ENCODE measurements at regions not wholly inside any gene's neighbourhood (a gene's known extent, or its start where the extent isn't known, plus 50 kb on each side); places are given as distances from the start of the nearest gene placed in this dataset.

DNA sequence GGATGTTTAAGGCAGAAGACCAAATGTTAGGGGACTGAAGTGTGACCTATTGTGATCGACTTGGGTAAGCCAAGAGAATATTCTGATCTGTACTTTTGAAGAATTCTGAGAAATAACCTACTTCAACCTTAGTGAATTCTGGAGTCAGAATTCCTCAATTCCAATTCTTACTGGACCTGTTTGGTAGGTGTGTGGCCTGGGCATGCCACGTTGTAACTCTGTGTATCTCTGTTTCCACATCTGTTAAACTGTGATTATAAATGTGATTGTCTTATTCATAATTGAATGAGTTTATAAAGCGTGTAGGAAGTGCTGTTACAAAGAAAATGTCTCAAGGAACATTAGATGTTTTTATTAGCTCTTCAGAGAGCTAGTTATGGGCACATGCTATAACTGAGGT, 64.5 kb downstream of the TUSC1 start:
- FAIRE-seq (no peak), DNase-seq (ENCODE audit: insufficient read length, low spot score) (no peak)

DNA sequence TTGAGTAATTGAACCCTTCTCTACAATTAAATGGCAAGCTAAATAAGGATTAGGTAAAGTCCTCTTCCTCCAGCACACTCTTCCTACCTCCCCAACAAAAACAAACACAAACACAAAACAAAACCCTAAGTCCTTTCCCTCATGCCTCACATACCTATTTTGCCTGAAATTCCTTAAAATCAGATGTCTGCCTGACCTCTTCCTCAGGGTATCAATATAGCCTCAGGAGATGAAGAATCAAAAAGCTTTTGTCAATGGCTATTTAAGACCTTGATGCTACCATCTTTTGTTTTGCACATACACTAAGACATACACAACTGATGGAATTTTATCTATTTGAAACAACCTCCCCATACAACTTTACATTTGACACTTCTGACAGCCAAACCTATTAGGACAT, 75.1 kb downstream of the TUSC1 start:
- DNase-seq (ENCODE audit: insufficient read length, low spot score), result no peak
- no peak for FAIRE-seq

DNA sequence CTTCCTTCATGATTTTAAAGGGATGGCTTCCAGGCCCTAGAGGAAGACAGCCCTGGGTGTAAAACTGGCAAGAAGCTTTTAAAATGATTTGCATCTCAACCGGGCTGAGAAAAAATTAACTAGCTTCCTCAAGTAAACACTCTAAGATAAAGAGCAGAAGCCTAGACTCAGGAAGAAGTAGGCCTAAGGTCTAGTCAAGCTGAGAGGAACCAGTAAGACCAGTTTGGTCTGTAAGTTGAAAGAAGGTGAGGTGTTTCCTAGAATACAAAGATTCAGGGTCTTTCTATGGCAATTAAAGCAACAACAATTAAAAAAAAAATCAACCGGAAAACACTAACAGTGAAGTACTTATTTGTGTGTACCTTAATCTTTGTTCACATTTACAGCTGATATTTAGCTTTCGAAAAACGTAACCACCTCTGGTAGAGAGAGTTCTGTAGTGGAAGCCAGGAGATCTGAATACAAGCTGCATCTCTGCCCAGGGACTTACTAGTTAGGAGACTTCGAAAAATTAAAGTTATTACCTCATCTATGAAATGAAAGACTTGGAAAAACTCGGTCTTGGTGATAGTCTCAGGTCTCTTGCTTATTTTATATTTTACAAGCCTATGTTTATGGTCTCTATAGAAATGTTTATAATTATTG, 75.7 kb downstream of the TUSC1 start:
- DNase-seq (ENCODE audit: insufficient read length, low spot score), result no peak
- FAIRE-seq, result no peak

DNA sequence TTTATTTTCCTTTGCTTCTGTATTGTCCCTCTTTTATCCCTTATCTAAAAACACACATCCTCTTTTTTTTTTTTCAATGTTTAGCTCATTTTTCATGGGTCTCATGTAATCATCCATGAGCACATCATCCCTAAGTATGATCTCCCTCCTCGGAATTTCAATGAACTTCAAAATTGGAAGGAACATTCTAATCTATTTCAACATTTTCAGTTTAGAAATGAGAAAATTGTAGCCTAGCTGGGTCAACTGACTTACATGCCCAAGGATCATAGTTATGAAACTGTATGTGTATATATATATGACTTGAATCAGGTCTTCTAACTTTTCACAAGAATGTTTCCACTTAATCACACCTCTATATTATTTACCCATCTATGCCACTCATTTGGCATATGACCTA, 77.7 kb downstream of the TUSC1 start:
- no peak for FAIRE-seq
- DNase-seq (ENCODE audit: insufficient read length, low spot score), result no peak

DNA sequence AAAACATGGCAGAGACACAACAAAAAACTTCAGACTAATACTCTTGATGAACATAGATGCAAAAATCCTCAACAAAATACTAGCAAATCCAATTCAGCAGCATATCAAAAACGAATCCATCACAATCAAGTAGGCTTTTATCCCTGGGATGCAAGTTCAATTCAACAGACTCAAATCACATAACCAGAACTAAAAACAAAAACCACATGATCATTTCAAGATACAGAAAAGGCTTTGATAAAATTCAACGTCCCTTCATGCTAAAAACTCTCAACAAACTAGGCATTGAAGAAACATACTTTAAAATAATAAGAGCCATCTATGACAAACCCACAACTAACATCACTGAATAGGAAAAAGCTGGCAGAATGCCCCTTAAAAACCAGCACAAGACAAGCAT, 93.6 kb downstream of the TUSC1 start:
- FAIRE-seq, result no peak
- DNase-seq (ENCODE audit: insufficient read length, low spot score), result no peak

DNA sequence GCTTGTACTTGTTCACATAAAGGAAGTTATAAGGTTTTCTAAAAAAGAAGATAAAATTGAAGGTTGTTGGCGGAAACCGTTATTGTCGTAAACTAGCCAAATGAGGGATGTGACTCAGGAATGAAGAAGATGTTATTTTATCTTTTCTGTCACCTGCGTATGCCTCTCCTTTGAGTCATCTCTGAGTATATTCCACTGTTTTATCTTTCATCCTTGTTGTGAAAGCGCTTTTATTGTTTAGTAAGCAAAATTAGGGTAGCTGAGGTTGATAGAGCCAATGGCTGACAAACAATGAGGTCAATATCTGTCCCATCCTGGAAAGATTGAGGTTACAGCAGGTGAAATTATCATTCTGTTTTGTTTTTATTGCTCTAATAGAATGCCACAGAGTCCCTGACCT, 105.0 kb downstream of the TUSC1 start:
- DNase-seq (ENCODE audit: insufficient read length, low spot score) (no peak), FAIRE-seq (no peak)

DNA sequence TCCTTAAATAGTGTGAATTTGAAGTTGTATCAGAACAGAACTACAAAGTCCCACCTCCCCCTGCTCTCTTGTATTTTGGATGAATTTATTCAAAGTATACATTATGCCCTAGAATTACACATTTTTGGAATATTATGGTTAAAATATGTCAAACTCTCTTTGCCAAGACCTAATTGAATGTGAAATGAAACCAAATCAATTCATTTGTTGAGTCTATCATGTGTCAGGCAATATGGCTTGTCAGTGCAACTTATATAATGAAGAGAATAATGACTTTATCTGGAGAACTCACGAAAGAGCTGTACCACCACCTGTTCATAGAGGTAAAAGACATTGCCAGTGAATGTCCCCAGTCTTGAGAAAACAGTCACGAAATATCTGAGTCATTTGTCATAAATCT, 106.8 kb downstream of the TUSC1 start:
- no peak for DNase-seq (ENCODE audit: insufficient read length, low spot score)
- no peak for FAIRE-seq

DNA sequence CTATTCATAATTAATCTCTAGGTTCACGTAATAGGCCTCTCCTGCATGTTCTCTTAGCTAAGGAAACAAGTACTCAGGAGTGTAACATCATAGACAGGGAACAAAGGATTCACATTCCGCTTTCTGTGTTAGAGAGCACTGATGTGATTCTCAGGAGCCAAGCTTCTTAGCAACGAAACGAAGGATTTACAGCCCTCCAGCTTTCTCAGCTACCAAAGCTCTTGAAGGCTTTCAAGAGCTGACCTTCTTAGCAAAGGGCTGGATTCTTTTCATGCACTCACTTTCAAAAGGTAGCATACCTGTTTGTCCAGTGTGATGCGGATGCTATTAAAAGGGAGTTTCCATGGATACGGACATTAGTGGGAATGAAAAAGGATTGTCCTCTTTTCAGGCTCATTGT, 107.4 kb downstream of the TUSC1 start:
- FAIRE-seq (no peak), DNase-seq (ENCODE audit: insufficient read length, low spot score) (no peak)

DNA sequence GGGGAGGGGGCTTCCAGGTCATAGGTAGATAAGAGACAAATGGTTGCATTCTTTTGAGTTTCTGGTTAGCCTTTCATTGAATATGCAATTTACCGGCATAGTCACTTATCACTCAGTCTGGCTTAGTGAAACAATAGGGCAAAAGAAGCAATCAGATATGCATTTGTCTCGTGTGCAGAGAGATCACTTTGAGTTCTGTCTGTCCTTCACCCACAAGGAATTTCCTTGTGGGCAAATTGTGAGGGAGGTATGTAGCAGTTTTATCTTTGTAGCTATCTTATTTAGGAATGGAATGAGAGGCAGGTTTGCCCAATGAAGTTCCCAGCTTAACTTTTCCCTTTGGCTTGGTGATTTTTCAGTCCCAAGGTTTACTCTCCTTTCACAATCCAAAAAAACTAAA, 116.1 kb downstream of the TUSC1 start:
- DNase-seq (ENCODE audit: insufficient read length, low spot score), result no peak
- FAIRE-seq, result no peak

DNA sequence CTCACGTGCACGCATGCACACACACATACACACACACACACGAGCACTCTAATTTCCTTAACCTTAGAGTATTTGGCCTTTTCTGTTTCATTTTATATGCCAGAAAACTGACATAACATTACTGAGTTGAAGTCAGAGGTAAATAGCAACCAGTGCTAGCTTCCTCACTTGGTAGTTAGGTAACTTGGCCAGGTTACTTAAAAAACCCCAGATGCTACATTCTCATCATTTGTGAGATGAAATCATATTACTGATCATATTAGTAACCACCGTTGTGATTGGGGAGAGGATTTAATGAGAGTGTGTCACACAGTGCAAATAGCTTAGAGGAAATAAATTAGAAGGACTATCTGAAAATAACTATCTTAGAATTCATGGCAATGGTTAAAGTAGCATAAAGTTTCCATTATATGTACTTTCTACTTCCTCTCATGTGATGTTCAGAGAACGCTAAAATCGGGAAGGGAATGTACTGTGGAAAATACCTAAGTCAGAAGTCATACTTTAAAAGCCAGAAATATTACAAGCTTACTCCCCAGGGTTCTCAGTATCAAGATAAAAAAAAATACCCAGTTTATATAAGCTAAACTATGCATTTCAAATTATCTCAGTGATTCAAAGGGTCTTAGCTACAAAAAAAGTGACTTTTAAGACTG, 120.5 kb downstream of the TUSC1 start:
- no peak for DNase-seq (ENCODE audit: insufficient read length, low spot score)
- FAIRE-seq, result no peak

DNA sequence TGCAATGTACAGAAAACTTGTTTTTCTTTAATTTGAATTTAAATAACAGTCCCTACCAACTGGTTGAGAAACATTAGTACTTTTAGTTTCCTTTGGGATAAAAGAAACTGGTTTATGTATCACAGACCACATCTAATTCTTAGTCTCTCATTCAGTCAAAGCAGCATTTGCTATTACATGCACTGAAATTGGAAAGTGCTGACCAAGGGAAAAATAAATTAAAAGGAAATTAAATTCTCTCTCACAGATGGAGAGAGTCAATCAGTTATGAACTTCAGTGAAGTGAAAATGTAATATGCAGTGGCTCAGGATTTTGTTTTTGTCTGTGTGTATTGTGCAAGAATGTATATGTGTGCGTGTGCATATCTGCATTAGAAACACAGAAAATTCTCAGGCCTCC, 121.7 kb downstream of the TUSC1 start:
- FAIRE-seq (no peak), DNase-seq (ENCODE audit: insufficient read length, low spot score) (no peak)

DNA sequence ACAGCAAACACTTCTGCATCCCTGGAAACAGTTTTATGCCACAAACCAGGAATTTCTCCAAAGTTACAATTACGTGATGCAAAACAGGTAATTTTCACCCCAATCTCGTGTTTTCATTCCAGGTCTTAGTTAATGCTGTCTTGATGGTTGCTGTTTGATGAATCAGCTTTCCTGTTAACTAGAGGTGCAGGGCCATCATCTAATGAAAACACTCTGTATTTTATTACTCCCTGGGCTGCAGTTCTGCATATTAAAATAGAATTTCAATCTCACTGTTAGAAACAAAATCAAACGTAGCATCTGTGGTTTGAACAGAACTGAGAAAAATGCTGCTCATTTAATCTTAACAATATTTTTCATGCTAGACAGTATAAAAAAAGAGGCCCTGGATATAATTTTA, 129.4 kb downstream of the TUSC1 start:
- DNase-seq (ENCODE audit: insufficient read length, low spot score) (no peak), FAIRE-seq (no peak)

DNA sequence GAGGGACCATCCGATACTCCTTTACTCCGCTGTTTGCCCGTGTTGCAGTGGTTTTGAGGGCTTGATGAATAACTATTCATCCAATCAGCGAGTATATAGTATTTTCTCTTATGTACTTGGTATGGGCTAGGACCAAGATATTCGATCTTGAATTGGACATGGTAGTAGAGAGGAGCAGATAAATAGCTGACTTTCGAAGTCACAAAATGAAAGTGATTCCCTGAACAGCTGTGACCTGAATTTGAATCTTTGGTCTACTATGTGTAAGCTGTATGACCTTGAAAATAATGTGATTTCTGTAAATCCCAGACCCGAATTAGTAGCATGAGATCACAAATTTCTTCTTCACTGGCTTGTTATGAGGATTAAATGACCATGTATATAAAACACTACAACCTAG, 134.4 kb downstream of the TUSC1 start:
- FAIRE-seq, result no peak
- no peak for DNase-seq (ENCODE audit: insufficient read length, low spot score)

DNA sequence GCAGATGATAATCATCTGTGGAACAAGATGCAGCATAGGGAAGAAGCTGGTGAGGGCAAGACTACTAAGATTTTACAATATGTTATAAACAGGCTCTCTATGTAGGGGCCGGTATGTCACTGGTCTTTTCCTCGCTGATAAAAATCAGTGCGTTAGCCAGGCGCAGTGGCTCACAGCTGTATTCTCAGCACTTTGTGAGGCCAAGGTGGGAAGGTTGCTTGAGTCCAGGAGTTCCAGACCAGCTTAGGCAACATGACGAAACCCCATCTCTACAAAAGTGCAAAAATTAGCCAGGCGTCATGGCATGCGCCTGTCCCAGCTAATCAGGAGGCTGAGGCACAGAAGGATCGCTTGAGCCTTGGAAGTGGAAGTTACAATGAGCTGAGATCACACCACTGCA, 135.9 kb downstream of the TUSC1 start:
- FAIRE-seq, result no peak

DNA sequence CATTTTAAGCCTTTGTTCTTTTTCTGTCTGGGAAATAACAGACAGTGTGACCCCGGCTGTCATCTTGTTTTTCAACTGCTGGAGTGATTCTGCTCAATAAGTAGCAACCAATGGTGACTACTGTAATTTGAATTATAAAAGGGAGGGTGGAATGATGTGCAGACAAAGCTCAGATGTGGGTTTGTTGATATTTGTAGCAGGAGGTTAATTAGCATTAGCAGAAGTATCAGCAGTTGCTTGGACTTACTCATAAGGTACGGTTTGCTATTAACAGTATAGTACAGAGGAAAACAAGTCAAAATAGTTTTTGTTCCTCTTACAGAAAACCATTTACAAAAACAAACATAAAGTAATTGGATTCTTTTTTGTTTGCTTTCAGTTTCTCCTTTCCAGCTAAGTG, 140.4 kb downstream of the TUSC1 start:
- FAIRE-seq, result no peak
- no peak for DNase-seq (ENCODE audit: insufficient read length, low spot score)

More for the DNA sequence above, 135.9 kb downstream of the TUSC1 start:
- no peak for DNase-seq (ENCODE audit: insufficient read length, low spot score)

DNA sequence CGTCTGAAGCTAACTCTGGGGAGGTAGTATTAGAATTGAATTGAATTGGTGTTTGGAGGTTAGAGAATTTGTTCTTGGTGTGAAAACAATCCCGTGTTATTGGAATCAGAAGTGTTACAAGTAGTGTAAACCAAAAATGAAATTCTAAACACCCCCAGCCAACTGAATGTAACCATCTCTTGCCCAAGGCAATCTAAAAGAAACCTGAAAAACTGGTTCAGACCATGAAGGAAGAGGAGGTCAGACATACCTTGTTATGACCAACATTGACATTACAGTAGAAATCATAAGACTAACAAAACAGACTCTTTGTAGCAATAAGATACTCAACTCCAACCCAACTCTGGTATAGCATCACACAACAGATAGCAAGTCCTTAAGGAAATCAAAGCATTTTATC, 159.0 kb downstream of the TUSC1 start:
- DNase-seq (ENCODE audit: insufficient read length, low spot score) (no peak), FAIRE-seq (no peak)

DNA sequence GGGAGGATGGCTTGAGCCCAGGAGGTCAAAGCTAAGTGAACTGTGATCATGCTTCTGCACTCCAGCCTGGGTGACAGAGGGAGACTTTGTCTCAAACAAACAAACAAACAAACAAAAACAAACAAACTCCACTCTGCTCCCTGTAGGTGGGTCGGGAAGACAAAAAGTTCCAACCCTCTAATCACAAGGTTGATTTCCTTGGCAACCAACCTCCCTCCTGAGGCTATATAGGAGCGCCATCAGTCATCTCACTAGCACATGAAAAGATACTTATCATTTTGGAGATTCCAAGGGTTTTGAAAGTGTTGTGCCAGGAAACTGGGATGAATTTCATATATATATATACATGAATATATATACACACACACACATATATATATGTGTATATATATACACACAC, 160.5 kb downstream of the TUSC1 start:
- DNase-seq (ENCODE audit: insufficient read length, low spot score) (no peak), FAIRE-seq (no peak)

DNA sequence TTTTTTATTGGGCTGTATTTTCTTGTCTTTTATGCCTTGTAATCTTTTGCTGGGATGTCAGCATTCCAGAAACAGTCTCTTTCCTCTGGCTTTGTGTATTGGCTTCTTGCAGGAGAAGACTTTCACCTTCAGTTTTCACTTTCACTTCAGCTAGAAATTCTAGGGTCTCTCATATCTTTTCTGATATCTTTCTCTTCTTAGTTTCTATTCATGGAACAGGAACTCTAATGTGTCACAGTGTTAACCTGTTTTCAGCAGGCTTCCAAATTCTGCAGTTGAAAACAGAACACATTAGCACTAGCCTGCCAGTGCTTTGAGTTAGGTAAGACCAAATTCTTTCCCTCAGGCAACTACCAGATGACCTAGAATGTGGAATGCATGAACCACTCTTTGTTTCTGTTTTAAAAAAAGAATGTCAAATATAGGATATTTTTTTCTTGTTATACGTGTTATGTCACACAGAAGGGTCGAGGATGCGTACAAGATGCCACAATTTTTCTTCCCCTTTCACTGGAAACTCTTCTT, 164.7 kb downstream of the TUSC1 start:
- FAIRE-seq (no peak), DNase-seq (ENCODE audit: insufficient read length, low spot score) (no peak)

DNA sequence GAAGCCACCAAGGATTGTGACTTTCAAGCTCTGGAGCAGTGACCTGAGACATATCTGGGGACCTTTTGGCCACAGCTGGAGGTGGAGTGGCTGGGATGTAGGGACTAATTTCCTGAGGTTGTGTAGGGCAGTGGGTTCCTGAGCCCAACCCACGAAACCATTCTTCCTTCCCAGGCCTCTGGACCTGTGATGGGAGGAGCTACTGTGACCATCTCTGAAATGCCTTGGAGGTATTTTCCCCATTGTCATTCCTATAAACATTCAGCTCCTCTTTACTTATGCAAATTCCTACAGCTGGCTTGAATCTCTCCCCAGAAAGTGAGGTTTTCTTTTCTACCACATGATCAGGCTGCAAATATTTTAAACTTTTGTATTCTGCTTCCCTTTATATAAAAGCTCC, 172.6 kb downstream of the TUSC1 start:
- FAIRE-seq (no peak), DNase-seq (ENCODE audit: insufficient read length, low spot score) (no peak)

DNA sequence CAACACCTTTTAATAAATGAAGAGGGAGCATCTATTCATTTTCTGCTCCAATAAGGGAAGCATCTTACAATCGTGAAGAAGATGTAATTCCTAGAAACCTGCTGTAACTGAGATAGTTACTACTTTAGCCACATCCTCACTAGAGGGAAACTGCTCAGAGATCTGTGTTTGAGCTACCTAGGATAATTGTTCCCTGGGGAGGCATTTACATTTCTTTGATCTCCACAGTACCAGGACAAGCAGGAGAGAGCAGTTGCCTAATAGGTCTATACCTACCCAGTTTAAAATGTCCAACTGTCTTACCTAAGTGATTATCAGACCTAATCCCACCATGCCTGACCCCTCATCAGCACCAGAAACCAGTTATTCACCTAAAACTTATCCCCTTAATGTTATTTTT, 196.9 kb downstream of the TUSC1 start:
- DNase-seq (ENCODE audit: insufficient read length, low spot score) (no peak), FAIRE-seq (no peak)

DNA sequence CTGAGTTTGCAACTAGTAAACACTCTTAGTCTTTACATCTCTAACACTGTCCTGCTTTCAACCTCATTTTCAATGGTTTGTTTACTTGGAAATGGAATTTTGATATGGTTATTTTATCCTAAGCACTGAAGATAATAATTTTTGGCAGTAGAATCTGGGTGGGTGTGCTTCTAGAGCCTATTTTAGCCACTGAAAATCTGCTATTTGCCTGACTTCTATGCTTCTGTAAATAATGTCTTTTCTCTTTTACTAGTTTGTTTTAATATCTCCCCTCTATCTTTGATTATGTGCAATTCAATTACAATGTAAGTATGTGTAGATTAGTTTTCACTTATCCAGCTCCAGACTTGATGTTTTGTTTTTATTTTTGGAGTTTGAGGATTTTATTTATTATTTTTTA, 197.5 kb downstream of the TUSC1 start:
- FAIRE-seq (no peak), DNase-seq (ENCODE audit: insufficient read length, low spot score) (no peak)

DNA sequence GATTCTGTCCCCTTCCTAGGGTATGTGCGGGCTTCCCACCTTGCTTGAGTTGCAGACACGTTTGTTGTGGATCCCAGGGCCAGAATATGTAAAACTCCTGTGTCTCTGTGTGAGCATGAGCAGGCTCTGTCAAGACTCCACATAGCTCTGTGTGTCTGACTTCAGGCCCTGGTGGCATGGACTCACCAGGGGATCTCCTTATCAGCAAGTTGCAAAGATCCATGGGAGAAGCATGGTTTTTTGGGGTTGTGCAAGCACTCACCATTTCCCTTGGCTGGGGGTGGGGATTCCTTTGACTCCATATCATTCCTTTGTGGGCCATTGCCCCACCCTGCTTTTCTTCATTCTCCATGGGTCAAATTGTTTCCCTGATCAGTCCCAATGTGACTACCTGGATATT, 205.6 kb downstream of the TUSC1 start:
- FAIRE-seq, result no peak
- no peak for DNase-seq (ENCODE audit: insufficient read length, low spot score)
